Medulla oblongata (tissue), 1 donor: ENCODE measurements at regions not wholly inside any gene's neighbourhood (a gene's known extent, or its start where the extent isn't known, plus 50 kb on each side); places are given as distances from the start of the nearest gene placed in this dataset.

Experiments
- DNase-seq: peaks from one replicate; pipeline ENCODE4 v3.0.0-alpha.2; 2015; ENCODE audit errors: extremely low spot score

- DNase-seq = no peak
Observed at GRCh38 chr18:76572518-76573247, 77.6 kb upstream of the ZNF516 start.

- DNase-seq = no peak
Observed at GRCh38 chr18:76571689-76572088, 76.6 kb upstream of the ZNF516 start.

- no peak for DNase-seq
Observed at GRCh38 chr18:76570856-76571255, 75.8 kb upstream of the ZNF516 start.

GRCh38 chr18:76569644-76570419 lies 74.8 kb upstream of the ZNF516 start:
- no peak for DNase-seq

GRCh38 chr18:76568731-76569130 lies 73.7 kb upstream of the ZNF516 start:
- DNase-seq = no peak

- no peak for DNase-seq
Observed at GRCh38 chr18:76567835-76568445, 72.9 kb upstream of the ZNF516 start.

- no peak for DNase-seq
Observed at GRCh38 chr18:76566987-76567386, 71.9 kb upstream of the ZNF516 start.

- DNase-seq = peak; percentile 65
Observed at GRCh38 chr18:76565238-76566173, 70.5 kb upstream of the ZNF516 start.

- DNase-seq = no peak
Observed at GRCh38 chr18:76564655-76565237, 69.7 kb upstream of the ZNF516 start.

GRCh38 chr18:76564117-76564516 lies 69.1 kb upstream of the ZNF516 start:
- no peak for DNase-seq

GRCh38 chr18:76562286-76563122 lies 67.5 kb upstream of the ZNF516 start:
- DNase-seq = no peak

GRCh38 chr18:76558881-76559667 lies 64.0 kb upstream of the ZNF516 start:
- DNase-seq = no peak

- no peak for DNase-seq
Observed at GRCh38 chr18:76557026-76557575, 62.1 kb upstream of the ZNF516 start.

GRCh38 chr18:76554547-76555222 lies 59.6 kb upstream of the ZNF516 start:
- no peak for DNase-seq

- DNase-seq = peak; percentile 45
Observed at GRCh38 chr18:76553715-76554546, 58.9 kb upstream of the ZNF516 start.

- DNase-seq = no peak
Observed at GRCh38 chr18:76548541-76548940, 53.5 kb upstream of the ZNF516 start.

- no peak for DNase-seq
Observed at GRCh38 chr18:76547296-76547695, 52.3 kb upstream of the ZNF516 start.

GRCh38 chr18:76546436-76546835 lies 51.4 kb upstream of the ZNF516 start:
- DNase-seq = no peak
